Erythroblast (primary cell): ENCODE measurements at regions not wholly inside any gene's neighbourhood (a gene's known extent, or its start where the extent isn't known, plus 50 kb on each side); places are given as distances from the start of the nearest gene placed in this dataset.

Experiments
- GATA1 ChIP-seq: IDR thresholded peaks from 2 replicates; pipeline ENCODE4 v1.6.1; 2011; ENCODE audit warnings: low read depth, mild to moderate bottlenecking, control low read depth, low read length, moderate library complexity
- POLR2A ChIP-seq: IDR thresholded peaks from 2 replicates; pipeline ENCODE4 v1.6.1; 2011; ENCODE audit warnings: mild to moderate bottlenecking, low read length

- no peak for TF ChIP-seq POLR2A
- TF ChIP-seq GATA1, result no peak
Measured at GRCh38 chr5:74442466-74442865, 198.1 kb downstream of the ENC1 start.
